Hindlimb muscle (tissue), 1 donor: ENCODE measurements at regions not wholly inside any gene's neighbourhood (a gene's known extent, or its start where the extent isn't known, plus 50 kb on each side); places are given as distances from the start of the nearest gene placed in this dataset.
A peak's percentile ranks its signal among the peaks of the same experiment; 100 is the strongest.

Source experiments
- DNase-seq: peaks from one replicate; pipeline ENCODE4 v3.0.0-alpha.2; 2013

DNA sequence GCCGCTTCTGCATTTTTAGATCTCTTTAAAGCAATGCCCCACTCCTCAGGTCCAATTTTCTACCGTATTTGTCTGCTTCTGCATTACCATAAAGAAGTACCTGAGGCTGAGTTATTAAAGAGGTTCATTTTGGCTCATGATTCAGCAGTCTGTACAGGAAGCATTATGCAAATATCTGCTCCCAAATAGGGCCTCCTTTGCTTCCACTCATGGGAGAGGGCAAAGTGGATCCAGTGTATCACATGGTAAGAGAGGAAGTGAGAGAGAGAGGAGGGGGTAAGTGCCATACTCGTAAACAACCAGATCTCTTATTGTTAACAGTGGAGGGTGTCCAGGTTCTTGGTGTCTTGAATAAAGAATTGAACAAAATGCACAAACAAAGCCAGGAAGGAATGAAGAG lies 316.1 kb upstream of the SEL1L start:
- no peak for DNase-seq

DNA sequence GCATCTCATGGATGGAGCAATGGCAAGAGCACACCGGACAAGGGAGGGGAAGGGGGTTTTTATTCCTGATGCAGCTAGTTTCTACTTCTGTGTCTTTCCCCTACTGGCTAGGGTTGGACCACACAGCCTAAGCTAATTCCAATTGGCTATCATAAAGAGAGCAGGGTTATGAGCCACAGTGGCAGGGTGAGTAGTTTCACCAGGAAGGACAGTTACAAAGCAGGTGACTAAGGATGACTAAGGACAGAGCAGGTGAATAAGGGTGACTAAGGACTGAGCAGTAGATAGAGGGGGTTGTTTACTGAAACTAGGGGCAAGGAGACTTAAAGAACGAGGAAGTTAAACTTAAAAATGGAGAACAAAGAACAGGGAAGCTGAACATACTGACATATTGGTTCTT lies 321.4 kb upstream of the SEL1L start:
- no peak for DNase-seq

DNA sequence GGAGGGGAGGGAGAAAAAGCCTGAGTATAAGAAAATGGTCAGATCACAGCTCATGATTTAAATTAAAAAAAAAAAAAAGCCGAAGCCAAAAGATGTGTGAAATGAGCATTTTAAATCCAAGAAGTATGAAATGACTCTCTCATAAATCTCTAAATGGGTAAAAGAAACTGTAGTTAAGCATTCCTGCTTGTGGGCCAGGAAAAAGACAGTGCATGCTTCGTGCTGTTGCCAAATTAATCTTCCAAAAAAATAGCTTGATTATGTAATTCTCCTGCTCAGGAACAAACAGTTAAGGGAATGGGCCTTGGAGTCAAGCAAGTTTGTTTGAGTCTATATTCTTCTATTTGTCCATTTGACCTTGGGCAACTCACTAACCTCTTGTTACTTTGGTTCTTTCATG lies 325.4 kb upstream of the SEL1L start:
- DNase-seq: peak; percentile 24

DNA sequence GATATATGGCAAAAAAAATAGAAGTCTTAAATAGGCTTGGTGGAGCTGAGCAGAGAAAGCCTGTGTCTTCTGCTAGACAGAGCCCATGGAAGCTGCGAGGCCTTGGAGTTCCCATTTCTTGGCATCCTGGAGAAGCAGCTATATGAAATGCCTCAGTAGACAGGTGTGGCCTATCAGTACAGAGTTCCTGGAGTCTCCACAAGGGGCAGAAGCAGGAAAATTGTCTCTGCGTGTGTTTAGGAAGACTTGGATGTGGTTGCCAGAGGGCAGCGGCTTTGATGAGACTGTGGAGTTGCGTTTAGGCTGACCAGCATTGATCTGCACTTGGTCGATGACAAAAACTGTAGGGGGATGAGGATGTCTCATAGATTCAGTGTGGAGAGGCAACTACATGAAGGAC lies 334.5 kb upstream of the SEL1L start:
- DNase-seq: no peak

DNA sequence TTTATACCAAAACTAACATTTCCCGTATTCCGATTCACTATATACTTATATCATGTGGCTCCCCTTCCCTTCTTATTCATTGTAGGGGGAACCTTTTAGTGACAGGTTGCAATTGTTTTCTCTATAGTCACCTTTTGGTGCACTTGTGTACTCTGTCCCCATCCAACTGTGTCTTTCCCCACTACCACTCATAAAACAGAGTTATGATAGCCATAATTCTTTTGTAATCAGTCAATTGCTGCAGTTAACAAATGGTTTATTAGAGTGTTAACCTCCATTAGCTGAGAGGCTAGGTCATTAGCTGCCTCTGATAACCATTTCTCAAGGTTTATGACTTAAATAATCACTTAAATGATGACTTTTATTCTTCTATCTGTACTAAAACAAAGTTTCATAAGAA lies 338.1 kb upstream of the SEL1L start:
- DNase-seq: no peak

DNA sequence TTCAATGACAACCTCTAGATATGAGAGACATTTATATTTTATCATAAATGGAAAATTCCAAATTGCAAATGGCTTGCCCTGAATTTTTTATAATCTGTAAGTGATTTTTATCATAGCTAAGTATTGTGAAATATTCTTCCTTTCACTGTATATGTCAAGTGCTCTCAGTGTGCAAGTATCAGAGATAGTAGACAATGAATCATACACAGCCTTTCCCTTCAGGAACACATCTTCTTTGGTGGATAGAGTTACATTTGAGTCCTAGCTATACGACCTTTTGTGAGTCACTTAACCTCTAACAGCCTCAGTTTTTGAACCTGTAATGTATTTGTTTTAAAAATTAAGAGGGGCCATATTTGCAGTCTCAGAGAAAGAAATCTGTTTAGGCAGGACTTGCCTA lies 350.7 kb upstream of the SEL1L start:
- DNase-seq: no peak

DNA sequence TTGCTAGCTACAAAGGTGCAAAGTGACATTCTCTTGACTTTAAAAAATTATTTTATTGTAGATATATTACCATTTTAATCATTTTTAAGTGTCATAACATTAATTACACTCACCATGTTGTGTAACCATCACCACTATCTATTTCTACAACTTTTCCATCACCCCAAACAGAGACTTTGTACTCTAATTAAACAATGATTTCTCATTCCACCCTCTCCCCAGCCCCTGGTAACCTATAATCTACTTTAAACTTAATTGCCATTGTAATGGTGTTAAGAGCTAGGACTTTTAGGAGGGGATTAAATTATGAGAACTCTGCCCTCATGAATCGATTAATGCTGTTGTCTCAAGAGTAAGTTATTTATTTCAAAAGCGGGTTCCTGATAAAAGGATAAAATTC lies 352.9 kb upstream of the SEL1L start:
- no peak for DNase-seq

DNA sequence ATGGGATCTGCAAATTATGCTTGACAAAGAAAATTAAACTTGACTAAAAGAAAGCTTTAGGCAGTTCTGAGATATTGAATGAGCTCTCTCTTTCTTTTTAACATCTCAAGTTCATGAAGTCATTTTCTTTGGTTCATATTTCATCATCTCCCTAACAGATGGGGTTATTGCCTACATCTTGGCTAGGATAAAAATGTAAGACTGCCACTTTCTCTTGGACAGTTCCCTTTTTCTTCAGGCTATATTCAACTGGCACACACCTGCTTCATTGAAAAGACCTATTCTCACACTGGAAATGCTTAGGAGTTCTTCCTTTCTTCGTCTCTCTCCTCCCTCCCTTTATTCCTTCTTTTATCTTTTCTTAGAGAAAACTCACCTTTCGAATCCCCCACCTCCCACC lies 355.9 kb upstream of the SEL1L start:
- DNase-seq: peak; percentile 5

DNA sequence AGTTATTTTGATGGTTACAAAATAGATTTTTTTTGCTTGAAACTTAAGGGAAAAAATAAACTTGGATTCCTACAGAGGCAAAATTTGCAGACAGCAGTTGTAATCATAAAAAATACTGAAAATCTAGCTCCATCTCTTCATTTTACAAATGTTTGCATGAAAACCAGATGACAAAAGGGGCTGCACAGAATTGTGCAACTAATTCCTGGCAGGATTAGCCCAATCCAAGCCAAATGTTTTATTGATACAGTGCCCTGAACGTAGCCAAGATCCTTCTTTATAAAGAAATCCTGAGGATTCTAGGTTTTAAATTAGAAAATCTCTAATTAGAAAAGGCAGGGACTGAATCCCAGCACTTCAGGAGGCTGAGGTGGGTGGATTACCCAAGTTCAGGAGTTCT lies 356.4 kb upstream of the SEL1L start:
- DNase-seq: peak; percentile 67

DNA sequence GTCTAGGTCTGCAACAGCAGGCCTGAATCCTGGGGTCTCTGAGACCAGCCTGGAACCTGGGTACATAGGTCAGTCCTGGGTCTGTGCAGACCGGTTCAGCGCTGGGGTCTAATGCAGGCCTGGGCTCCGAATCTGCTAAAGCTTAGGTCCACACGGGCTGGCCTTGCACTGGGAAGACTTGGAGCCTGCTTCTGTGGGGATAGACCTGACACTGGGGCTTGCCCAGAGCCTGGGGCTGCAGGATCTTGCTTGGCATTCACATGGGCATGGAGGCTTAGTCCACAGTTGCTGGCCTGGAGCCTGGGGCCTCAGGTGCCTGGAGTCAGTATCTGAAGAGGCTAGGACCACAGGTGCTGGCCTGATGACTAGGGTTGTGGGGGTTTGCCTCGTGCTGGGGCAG lies 369.8 kb upstream of the SEL1L start:
- no peak for DNase-seq

DNA sequence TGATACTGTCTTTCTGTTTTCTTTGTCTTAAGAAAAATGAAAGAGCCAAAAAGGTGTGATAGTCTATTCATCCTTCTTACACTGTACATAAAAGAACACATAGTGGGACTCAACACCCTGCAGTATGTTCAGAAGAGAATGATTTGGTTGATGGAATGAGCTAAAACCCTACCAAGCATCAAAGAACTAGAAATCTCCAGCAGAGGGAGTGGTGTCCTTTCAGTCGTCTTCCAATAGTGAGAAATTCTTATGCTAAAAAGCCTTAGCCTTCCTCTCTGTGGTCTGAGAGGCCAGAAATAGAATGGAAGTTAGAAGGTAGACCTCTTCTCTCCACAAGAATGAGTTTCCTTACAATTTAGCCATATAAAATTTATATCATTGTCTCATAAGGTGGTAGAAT lies 393.4 kb upstream of the SEL1L start:
- DNase-seq: no peak

DNA sequence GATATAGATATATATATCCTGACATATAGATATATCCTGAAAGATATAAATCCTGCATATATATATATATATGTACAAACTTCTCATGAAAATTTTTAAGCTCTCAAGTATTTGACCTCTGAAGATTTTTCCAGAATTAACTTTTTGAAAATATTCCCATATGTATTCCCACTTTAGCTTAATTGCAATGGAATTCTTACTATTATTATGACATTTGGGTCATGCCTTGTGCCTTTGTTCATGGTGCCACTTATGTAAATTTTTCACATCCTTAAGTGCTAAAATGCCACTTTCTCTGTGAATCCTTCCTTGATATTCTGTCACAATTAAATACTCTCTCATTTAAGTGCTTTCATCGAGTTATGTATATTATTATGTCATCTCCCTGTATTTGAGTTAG lies 398.2 kb upstream of the SEL1L start:
- no peak for DNase-seq

DNA sequence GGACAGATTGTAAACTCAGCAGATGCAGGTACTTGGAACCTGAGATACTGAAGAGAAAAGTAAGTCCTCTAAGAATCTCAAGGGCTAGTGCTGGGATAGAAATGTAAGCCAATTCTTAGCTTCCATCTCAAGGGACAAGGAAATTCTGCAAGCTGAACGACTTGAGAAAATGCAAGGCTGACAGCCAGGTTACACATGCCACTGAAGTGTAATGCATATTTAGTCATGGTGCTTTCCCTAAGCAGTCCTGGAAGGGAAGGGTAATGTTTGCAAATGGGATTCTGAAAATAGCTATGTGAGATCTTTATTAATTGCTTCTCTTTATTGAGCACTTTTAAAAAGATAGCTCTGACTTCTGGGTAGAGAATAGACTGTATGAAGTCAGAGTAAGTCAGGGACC lies 402.7 kb upstream of the SEL1L start:
- no peak for DNase-seq

DNA sequence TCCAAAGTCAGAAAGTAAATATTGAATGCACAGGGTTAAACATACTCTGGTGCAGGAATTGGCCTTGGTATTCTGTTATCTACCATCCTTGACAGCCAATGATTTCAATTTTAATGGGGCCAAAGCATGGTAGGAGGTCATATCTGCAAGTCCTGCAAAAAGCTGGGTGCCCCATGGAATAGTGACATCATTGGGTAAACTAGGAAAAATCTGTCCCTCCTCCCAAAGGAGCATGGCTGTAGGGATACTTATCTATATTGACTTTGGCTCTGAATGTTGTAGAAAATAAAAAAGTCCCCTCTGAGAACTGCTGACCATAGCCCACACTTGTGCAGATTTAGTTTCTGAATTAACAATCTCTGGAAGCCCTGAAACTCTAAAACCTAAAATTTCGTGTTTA lies 403.2 kb upstream of the SEL1L start:
- no peak for DNase-seq

DNA sequence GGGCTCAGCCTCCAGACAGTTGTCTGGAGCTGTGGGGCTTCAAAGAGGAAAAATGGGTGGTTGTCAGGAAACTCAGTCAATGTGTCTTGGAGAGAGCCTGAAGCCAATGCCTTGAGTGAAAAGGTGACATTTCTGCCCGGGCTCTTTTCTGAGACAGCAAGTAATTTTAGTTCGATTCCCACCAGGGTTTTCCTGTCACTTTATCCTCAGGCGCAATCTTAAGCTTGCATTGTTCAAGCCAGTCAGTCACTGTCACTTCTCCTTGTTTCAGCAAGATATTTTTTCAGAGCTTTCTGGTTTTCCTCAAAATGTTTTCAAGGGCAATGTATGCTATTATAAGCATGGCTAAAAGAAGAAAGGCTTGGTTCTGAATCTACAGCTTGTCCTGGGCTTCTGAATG lies 404.7 kb upstream of the SEL1L start:
- no peak for DNase-seq

DNA sequence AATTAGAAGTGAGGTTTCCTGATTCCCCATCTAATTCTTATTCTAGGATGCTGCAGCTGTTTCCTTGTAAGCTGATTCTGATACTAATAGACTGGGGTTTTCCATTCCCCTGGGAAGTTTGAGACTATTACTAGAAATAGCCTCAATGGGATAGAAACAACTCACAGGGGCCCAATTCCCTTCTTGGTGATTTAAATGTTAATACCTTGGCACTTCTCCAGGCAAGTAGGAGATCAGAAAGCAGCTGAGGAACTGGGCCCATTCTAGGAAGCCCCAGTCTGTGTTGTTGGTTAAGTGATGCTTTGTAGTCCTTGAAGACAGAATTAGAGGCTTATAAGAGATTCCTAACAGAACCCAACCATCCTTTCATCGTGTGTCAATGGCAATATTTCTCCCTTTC lies 407.0 kb upstream of the SEL1L start:
- no peak for DNase-seq

DNA sequence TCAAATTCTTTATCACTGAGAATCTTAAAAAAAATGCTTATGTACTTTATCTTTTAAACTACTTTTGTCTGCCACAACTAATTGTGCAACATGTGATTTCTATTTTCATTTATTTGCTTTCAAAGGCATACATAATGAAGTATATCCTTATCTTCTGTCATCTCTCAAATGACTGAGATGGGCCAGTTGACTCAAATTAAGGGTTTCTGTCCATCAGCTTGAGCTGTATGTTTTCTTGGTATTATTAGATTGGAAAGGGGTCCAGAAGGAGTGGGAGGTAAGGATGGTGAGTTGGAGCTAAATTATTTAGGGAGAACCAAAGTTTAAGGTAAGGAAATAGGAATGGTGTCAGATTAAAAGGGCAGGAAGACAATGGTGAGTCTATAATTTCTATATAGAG lies 408.4 kb upstream of the SEL1L start:
- DNase-seq: no peak

DNA sequence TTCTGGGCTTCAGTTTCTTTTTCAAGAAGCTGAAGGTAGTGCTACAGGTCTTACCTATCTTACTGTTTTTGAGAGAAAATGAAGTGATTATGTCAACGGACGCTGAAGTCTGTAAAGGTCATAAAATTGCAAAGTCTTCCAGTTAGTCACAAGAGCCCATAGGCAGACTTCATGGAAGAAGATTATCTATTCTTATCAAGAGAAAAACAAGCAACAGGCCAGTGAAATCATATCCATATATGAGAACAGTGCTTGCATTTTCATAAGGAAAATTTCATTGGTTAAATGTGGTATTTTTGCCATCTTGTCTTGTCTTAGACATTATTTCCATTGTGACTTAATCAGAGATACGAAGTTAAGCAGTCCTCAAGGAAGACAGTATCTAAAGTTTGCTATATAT lies 412.7 kb upstream of the SEL1L start:
- DNase-seq: no peak

DNA sequence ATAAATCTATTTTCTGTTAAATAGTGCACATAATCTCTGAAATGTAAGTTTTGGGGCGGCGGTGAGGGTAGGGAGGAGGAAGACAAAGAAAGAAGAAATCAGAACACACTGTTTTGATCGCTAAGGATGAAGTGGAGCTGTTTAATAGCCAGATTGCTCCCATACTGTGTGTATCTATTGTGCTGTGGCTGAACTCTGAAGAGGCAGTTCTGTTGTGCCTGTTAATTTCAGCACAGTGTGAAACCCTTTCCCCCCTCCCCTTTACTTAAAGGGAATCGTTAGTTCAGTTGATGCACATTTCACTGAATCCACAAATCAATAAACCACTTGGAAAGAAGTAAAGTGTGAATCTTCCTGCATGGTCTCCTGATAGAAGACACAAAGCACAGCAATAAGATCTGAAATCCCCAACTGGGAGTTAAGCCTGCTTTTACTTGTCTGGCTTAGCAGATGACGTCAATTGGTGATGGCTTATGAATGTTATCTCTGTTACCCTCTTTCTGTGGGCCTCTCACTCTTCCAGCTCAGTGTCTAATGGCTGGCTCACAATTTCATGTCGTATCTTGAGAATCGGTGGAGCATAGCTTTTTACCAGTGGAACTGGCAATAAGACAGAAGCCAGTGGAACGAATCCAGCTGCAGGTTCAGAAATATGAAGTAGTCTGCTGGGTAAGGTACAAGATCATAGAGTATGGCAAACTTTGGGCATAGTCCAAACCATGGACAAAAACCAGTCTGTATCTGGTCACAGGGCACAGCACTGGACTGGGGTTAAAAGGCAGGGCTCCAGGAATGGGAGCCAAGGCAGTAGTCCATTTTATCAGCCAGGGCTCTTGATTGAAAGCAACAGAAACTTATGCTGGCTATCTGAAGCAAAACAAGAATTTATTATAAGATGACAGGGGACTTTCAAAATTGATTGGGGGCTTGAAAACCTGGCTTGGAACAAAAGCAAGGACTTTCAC lies 413.5 kb upstream of the SEL1L start:
- DNase-seq: no peak

DNA sequence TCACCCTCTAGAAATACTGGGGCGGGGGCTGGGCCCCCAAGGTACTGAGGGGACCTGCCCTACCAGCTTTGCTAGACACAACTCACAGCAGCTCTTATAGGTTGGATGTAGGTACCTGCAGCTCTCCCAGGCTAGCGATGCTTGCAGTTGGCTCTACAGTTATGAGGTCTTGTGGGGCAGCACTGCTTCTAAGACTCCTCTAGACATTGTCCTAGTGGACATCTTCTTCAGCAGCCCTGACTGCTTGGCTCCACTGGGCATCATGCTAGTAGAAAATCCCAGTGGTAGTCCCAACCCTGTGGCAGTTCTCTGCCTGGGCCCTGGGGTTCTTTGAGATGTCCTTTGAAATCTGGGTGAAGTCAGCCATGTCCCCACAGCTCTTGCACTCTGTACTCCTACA lies 419.3 kb upstream of the SEL1L start:
- no peak for DNase-seq

DNA sequence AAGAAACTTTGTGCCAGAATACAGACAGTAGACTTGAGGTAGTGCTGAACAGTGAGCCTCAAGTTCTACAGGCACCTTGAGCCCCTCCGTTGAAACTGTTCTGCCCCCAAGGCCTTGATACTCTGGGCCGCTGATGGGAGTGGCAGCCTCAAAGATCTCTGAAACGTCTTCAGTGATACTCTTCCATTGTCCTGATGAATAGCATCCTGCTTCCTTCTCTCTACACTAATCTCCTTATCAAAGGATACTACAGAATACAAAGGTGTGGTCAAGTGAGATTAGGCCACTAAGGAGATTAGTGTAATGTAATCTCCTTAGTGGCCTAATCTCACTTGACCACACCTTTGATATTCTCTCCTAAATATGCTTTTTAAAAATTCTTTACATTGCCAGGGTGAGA lies 419.8 kb upstream of the SEL1L start:
- DNase-seq: no peak

DNA sequence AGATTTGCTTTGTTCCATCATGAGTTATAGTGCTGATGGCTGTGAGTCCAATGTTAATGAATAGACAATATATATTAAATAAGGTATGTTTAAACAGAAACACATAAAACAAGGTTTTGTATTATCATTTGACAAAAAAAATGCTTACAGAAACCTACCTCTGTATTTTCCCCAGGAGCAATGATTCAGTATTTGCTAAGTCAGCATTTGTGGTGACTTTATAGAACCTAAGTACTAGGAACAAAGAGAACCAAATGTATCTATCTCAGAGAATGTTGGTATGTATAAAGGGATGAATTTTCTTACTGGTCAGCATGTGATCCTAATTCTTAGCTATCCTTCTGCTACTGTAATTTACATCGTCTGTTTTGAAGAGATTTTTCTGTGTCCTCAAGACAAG lies 421.5 kb upstream of the SEL1L start:
- no peak for DNase-seq

DNA sequence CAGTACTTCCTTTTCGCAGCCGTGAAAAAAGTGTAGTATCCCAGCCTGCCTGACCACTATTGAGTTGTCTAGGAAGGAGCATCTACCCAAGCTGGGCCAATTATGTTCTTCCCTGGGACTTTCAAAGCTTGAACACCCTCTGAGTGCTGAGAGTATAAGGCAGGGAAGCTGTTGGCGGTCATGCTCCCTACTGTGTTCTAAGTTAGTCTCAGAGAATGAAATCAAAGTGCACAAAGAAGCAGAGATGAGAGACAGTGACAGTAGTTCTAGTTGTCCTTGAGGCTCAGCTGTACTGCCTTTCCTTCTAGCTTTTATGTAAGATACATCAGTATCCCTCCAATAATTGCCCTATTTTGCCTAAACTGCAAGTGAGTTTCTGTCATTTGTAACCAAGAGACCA lies 427.1 kb upstream of the SEL1L start:
- DNase-seq: no peak

DNA sequence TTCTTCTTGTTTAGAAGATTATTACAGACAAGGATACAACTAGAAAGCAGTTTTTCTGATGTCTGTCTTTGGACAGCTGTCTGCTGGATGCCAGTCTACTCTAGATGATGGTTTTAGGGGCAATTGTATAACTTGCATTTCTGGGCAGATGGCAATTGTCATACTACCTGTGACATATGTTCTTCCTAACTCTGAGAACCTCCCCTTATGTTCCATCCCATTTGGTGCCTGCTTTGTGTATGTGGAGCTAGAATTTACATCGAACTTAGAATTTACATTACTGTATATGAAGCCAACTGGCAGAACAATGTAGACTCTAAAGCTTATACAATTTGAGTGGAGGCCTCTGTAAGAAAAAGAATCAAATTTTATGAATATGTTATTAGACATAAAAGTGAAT lies 430.2 kb upstream of the SEL1L start:
- no peak for DNase-seq

DNA sequence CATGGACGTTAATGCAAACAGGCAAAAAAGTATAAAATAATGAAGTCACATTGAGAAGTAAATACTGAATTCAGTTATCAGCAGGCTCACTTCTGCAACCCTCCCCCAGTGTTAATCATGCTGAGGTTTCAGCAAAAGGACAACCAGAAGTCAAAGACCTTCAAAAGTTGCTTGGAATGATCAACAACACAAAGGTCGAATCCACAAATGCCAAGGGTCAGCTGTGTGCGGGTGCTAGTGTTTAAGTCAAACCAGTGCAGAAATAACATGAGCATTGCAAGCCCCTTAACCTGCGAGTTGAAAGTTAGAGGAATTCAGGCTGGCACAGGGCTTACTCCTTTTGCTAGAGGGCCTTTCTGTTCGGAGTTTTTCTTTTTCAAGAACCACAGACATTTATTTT lies 436.7 kb upstream of the SEL1L start:
- DNase-seq: no peak
